Calu3 (cell line): ENCODE measurements at regions not wholly inside any gene's neighbourhood (a gene's known extent, or its start where the extent isn't known, plus 50 kb on each side); places are given as distances from the start of the nearest gene placed in this dataset.

ENCODE experiments used
- BruUV-seq: library from RNA; stranded (reverse); fragments of 400-500 nt; replicated peaks from 2 replicates; lab custom pipeline; 2021; lab: Mats Ljungman, UMichigan
- CTCF ChIA-PET: fragments of 300-600 bp; sonication (Branson Sonifier 250); formaldehyde crosslinking; loops from one replicate; lab custom pipeline; 2022; ENCODE audit warnings: antibody characterized with exemption; lab: Charles Lee
- DNase-seq: peaks from one replicate; pipeline ENCODE4 v3.0.0; 2022
- H3K27ac Mint-ChIP-seq: one replicate; pipeline ENCODE4 v1.8.0; 2022; ENCODE audit warnings: mixed read lengths; ENCODE audit not compliant: unreplicated experiment
- H3K27me3 Mint-ChIP-seq: one replicate; pipeline ENCODE4 v1.8.0; 2022; ENCODE audit warnings: mixed read lengths; ENCODE audit not compliant: unreplicated experiment
- H3K36me3 Mint-ChIP-seq: one replicate; pipeline ENCODE4 v1.8.0; 2022; ENCODE audit warnings: mild to moderate bottlenecking, moderate library complexity, mixed read lengths; ENCODE audit not compliant: insufficient read depth, unreplicated experiment
- H3K4me1 Mint-ChIP-seq: one replicate; pipeline ENCODE4 v1.8.0; 2022; ENCODE audit warnings: mild to moderate bottlenecking, low read depth, mixed read lengths; ENCODE audit not compliant: unreplicated experiment
- H3K4me3 Mint-ChIP-seq: one replicate; pipeline ENCODE4 v1.8.0; 2022; ENCODE audit warnings: mild to moderate bottlenecking, low read depth, moderate library complexity, mixed read lengths; ENCODE audit not compliant: unreplicated experiment
- H3K9me3 Mint-ChIP-seq: one replicate; pipeline ENCODE4 v1.8.0; 2022; ENCODE audit warnings: low read depth, mixed read lengths; ENCODE audit not compliant: unreplicated experiment
- CTCF ChIP-seq: fragments of 200-600 bp; IDR thresholded peaks from one replicate; pipeline ENCODE4 v1.8.0; 2022; ENCODE audit warnings: antibody characterized with exemption; ENCODE audit not compliant: unreplicated experiment
- intact Hi-C: fragments of 100-400 bp; cut with micrococcal nuclease; formaldehyde crosslinking; loops from one replicate; pipeline ENCODE4 v1.10.0; 2022; ENCODE audit not compliant: unreplicated experiment

- no TSS peak for BruUV-seq
- intact Hi-C loops: no loop called here
- Mint-ChIP-seq H3K4me1 (peaks cover 9% of the 10 kb centered on the region), H3K27ac (no peak overlapping the region), H3K9me3 (no peaks in the 10 kb centered on the region), H3K4me3 (no peak overlapping the region), H3K36me3 (no peaks in the 10 kb centered on the region), H3K27me3 (peaks cover 58% of the 10 kb centered on the region)
- TF ChIP-seq CTCF: no peak
- DNase-seq: no peak
- CTCF ChIA-PET: interaction anchor here (1.6 kb wide), 1 partner anchor 10 kb away, joined by 3 read pairs; no protein-coding TSS in a partner anchor
Measured at GRCh38 chr3:128563439-128563838, 70.4 kb upstream of the GATA2 start.

GRCh38 chr3:128561504-128561903, 68.5 kb upstream of the GATA2 start:
- TF ChIP-seq CTCF: no peak
- Mint-ChIP-seq H3K4me1 (peaks cover 9% of the 10 kb centered on the region), H3K4me3 (no peak overlapping the region), H3K9me3 (no peaks in the 10 kb centered on the region), H3K27ac (no peak overlapping the region), H3K36me3 (no peaks in the 10 kb centered on the region), H3K27me3 (peaks cover 58% of the 10 kb centered on the region)
- DNase-seq: no peak
- intact Hi-C loops: no loop called here
- CTCF ChIA-PET: no interaction called here
- no TSS peak for BruUV-seq

GRCh38 chr3:128560768-128561167, 67.8 kb upstream of the GATA2 start:
- no peaks in the 10 kb centered on the region for H3K36me3 Mint-ChIP-seq
- no peak for DNase-seq
- H3K27me3 Mint-ChIP-seq: peaks cover 58% of the 10 kb centered on the region
- no peak overlapping the region for H3K27ac Mint-ChIP-seq
- H3K9me3 Mint-ChIP-seq: no peaks in the 10 kb centered on the region
- intact Hi-C loops: no loop called here
- H3K4me1 Mint-ChIP-seq: peaks cover 9% of the 10 kb centered on the region
- CTCF ChIA-PET: no interaction called here
- H3K4me3 Mint-ChIP-seq: no peak overlapping the region
- TF ChIP-seq CTCF: no peak
- no TSS peak for BruUV-seq

- TF ChIP-seq CTCF: no peak
- H3K4me1 Mint-ChIP-seq: peaks cover 9% of the 10 kb centered on the region
- CTCF ChIA-PET: no interaction called here
- no TSS peak for BruUV-seq
- intact Hi-C loops: no loop called here
- no peaks in the 10 kb centered on the region for H3K9me3 Mint-ChIP-seq
- no peak overlapping the region for H3K27ac Mint-ChIP-seq
- peaks cover 51% of the 10 kb centered on the region for H3K27me3 Mint-ChIP-seq
- DNase-seq: peak; percentile 67
- no peak overlapping the region for H3K4me3 Mint-ChIP-seq
- H3K36me3 Mint-ChIP-seq: no peaks in the 10 kb centered on the region
Measured at GRCh38 chr3:128559486-128560225, 66.7 kb upstream of the GATA2 start.
